T-helper 1 cell treated with Interleukin-12 subunit alpha and Interleukin-12 subunit beta and Interleukin-4 antibody, amounts not matched to agents 30 μg/mL and 1 μg/mL, for 36 hours (primary cell): ENCODE measurements at regions not wholly inside any gene's neighbourhood (a gene's known extent, or its start where the extent isn't known, plus 50 kb on each side); places are given as distances from the start of the nearest gene placed in this dataset.
A peak's percentile ranks its signal among the peaks of the same experiment; 100 is the strongest.
"Not testable (repeated sequence)": the region's sequence is repeated elsewhere in the genome, so short reads cannot be mapped to it uniquely, and the experiment has no call there.

Experiments
- H3K27ac Mint-ChIP-seq: one replicate; pipeline ENCODE4 v1.8.0; 2021; ENCODE audit warnings: mild to moderate bottlenecking, mixed read lengths
- H3K27me3 Mint-ChIP-seq: one replicate; pipeline ENCODE4 v1.8.0; 2021; ENCODE audit warnings: low read depth, mixed read lengths
- H3K36me3 Mint-ChIP-seq: one replicate; pipeline ENCODE4 v1.8.0; 2021; ENCODE audit warnings: low read depth, mixed read lengths
- H3K4me1 Mint-ChIP-seq: one replicate; pipeline ENCODE4 v1.8.0; 2021; ENCODE audit warnings: low read depth, mixed read lengths
- H3K4me3 Mint-ChIP-seq: one replicate; pipeline ENCODE4 v1.8.0; 2021; ENCODE audit warnings: mild to moderate bottlenecking, moderate library complexity, mixed read lengths
- H3K9me3 Mint-ChIP-seq: one replicate; pipeline ENCODE4 v1.8.0; 2021; ENCODE audit warnings: mixed read lengths

DNA sequence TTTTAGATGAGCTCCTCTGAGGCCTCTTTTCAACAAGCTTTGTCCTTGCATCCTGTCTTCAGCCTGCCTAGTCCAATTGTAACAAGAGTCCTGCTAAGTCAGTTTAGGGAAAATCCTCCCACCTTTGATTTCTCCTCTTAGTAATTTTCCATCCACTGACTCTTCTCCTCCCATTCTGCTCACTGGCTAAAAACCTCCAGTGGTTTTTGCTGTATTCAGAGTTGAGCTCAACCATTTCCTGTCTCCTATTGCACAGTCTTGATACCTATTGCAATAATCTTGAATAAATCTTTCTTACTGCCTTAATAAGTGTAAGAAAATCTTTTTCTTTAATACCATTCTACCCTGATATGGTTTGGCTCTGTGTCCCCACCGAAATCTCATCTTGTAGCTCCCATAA is 117.8 kb upstream of the ENPP6 start:
- peaks cover 29% of the 10 kb centered on the region for H3K4me1 Mint-ChIP-seq
- peaks cover 16% of the 10 kb centered on the region for H3K36me3 Mint-ChIP-seq
- peak overlapping the region; percentile 36 for H3K4me3 Mint-ChIP-seq
- H3K27me3 Mint-ChIP-seq: no peaks in the 10 kb centered on the region
- H3K27ac Mint-ChIP-seq: peak overlapping the region; percentile 51
- peaks cover 37% of the 10 kb centered on the region for H3K9me3 Mint-ChIP-seq

DNA sequence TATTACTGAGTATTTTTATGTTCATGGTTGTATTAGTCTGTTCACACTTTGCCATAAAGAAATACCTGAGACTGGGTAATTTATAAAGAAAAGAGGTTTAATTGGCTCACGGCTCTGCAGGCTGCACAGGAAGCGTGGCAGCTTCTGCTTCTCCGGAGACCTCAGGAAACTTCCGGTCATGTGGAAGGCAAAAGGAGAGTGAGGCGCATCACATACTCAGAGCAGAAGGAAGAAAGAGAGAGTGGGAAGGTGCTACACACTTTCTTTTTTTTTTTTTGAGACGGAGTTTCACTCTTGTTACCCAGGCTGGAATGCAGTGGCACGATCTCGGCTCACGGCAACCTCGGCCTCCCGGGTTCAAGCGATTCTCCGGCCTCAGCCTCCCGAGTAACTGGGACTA is 115.8 kb upstream of the ENPP6 start:
- Mint-ChIP-seq H3K4me3 (peak overlapping the region; percentile 21), H3K36me3 (peaks cover 16% of the 10 kb centered on the region), H3K4me1 (peaks cover 40% of the 10 kb centered on the region), H3K9me3 (peaks cover 32% of the 10 kb centered on the region)
- not testable (repeated sequence) for H3K27me3 Mint-ChIP-seq, H3K27ac Mint-ChIP-seq

- peaks cover 16% of the 10 kb centered on the region for H3K9me3 Mint-ChIP-seq
- no peak overlapping the region for H3K4me3 Mint-ChIP-seq
- H3K27ac Mint-ChIP-seq: no peak overlapping the region
- H3K4me1 Mint-ChIP-seq: peaks cover 53% of the 10 kb centered on the region
- H3K36me3 Mint-ChIP-seq: peaks cover 11% of the 10 kb centered on the region
- H3K27me3 Mint-ChIP-seq: no peaks in the 10 kb centered on the region
These were observed 113.8 kb upstream of the ENPP6 start for GRCh38 chr4:184331268-184331995.

- H3K27ac Mint-ChIP-seq, H3K9me3 Mint-ChIP-seq, H3K27me3 Mint-ChIP-seq, H3K36me3 Mint-ChIP-seq, H3K4me3 Mint-ChIP-seq: not testable (repeated sequence)
- H3K4me1 Mint-ChIP-seq: peaks cover 46% of the 10 kb centered on the region
These were observed 112.9 kb upstream of the ENPP6 start for GRCh38 chr4:184330517-184331094.

DNA sequence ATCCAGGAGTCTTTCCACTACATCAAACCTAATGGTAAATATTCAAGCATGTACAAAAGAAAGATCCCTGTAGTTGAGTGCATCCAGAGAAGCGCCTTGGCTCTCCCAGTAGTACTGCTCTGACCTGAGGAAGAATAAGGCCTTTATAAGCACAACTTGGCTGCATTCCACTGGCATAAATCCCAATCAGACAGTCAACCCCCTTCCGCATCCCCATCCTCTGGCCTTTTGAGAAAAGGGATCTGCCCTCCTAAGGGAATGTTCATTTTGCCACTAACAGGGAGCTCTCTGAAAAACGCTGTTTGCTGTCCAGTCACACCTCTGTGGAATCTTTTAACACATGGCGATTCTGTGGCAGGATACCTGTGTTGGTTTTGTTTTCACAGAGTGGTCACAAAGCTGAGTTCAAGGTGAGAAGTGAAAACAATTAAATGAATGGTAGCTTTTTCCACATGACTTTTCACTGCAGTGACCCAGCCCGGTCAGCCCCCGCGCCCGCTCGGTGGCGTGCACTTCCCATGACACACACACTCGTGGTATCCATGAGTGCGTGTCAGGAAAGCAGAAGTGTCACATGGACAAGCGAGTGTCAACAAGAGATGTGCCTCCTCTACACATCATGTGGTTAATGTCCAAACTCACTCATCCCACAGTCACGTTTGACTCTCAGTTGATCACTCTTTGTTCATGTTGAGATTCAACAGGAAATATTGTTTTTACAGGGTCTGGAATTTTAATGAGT is 112.2 kb upstream of the ENPP6 start:
- H3K4me1 Mint-ChIP-seq: peaks cover 38% of the 10 kb centered on the region
- no peaks in the 10 kb centered on the region for H3K27me3 Mint-ChIP-seq
- peaks cover 7% of the 10 kb centered on the region for H3K9me3 Mint-ChIP-seq
- no peak overlapping the region for H3K4me3 Mint-ChIP-seq
- H3K36me3 Mint-ChIP-seq: peaks cover 4% of the 10 kb centered on the region
- peak overlapping the region; percentile 45 for H3K27ac Mint-ChIP-seq

- no peak overlapping the region for H3K4me3 Mint-ChIP-seq
- peaks cover 4% of the 10 kb centered on the region for H3K36me3 Mint-ChIP-seq
- no peaks in the 10 kb centered on the region for H3K27me3 Mint-ChIP-seq
- H3K4me1 Mint-ChIP-seq: peaks cover 37% of the 10 kb centered on the region
- H3K9me3 Mint-ChIP-seq: peaks cover 7% of the 10 kb centered on the region
- no peak overlapping the region for H3K27ac Mint-ChIP-seq
These were observed 111.6 kb upstream of the ENPP6 start for GRCh38 chr4:184329235-184329634.

DNA sequence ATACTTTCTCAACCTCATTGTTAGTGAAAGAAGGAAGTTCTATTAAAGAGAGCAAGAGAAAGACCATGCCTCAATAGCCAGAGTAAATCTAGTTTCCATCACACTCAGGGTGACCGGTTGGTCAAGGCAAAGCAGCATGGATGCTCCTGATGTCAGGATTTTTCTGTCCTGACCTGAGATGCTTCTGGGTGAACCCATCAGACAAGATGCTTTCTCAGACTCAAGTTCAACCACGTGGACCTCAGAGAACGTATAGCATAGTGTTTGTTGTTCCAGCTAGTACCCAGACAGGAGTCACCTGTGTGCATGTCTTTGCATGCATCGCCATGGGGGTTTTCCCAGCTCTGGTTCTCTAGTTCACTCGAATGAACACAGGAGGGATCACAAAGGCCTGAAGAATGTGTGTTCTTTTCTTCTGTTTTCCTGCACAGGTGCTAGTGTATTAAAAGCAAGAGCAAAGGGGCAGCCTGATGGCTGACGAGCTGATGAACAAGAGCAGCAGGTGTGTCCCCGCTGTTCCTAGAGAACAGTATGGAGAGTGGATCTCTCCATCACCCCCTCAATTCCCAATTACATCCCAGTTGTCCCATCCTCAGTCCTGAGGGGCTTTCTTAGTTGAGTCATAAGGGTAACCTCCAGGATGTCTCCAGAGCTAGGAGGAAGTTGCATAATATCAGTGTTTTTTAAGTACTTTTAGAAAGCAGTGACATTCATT is 110.5 kb upstream of the ENPP6 start:
- Mint-ChIP-seq H3K27me3 (no peaks in the 10 kb centered on the region), H3K27ac (peak overlapping the region; percentile 83), H3K4me3 (peak overlapping the region; percentile 5), H3K9me3 (no peaks in the 10 kb centered on the region), H3K36me3 (no peaks in the 10 kb centered on the region), H3K4me1 (peaks cover 34% of the 10 kb centered on the region)

- Mint-ChIP-seq H3K4me3 (no peak overlapping the region), H3K4me1 (peaks cover 40% of the 10 kb centered on the region), H3K36me3 (peaks cover 2% of the 10 kb centered on the region), H3K9me3 (peaks cover 5% of the 10 kb centered on the region), H3K27me3 (no peaks in the 10 kb centered on the region), H3K27ac (no peak overlapping the region)
These were observed 107.3 kb upstream of the ENPP6 start for GRCh38 chr4:184324939-184325477.

DNA sequence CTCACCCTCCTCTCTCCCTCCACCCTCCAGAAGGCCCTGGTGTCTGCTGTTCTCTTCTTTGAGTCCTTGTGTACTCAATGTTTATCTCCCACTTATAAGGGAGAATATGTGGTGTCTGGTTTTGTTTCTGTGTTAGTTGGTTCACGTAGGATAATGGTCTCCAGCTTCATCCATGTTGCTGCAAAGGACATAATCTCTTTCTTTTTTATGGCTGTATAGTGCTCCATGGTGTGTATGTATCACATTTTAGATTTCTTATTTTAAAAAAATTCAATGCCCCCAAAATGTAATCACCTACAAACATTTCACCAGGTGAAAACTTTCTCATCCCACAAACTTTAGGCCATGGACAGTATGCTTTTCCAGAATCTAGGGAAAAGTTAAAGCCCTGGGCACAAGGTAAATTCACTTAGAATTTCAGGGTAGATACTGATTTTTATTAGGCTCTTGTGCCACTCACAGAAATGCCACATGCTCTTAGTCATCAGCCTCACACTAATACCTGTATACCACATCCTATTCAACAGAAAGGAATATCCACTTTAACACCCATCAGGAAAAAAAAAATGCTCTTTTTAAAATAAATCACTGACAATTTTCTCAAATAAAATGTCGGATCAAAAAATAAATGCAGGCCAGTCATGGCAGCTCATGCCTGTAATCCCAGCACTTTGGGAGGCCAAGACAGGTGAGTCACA is 104.8 kb upstream of the ENPP6 start:
- Mint-ChIP-seq H3K27ac (no peak overlapping the region), H3K36me3 (peaks cover 2% of the 10 kb centered on the region), H3K27me3 (no peaks in the 10 kb centered on the region), H3K4me1 (peaks cover 35% of the 10 kb centered on the region), H3K4me3 (no peak overlapping the region), H3K9me3 (peaks cover 5% of the 10 kb centered on the region)

DNA sequence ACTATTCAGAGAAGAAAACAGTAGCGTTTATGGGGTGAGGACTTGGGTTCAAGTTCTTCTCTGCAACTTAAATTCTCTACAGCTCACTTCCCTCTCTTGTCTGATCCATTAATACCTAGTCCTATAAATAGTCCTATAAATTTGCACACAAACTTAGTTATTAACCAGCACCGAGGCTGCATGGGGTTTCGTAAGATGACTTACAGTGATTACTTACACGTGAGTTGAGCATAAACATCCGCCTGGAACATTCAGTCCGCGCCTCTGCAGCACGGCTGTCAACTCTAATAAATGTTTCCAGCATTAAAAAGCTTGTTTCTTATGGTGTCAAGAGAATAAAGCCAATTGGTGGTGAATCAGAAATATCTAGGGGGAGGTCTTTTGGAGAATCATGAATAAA is 103.0 kb upstream of the ENPP6 start:
- Mint-ChIP-seq H3K9me3 (peaks cover 5% of the 10 kb centered on the region), H3K4me1 (peaks cover 43% of the 10 kb centered on the region), H3K36me3 (peaks cover 3% of the 10 kb centered on the region), H3K4me3 (no peak overlapping the region), H3K27me3 (no peaks in the 10 kb centered on the region), H3K27ac (peak overlapping the region; percentile 92)

- no peaks in the 10 kb centered on the region for H3K27me3 Mint-ChIP-seq
- peaks cover 54% of the 10 kb centered on the region for H3K4me1 Mint-ChIP-seq
- peak overlapping the region; percentile 92 for H3K27ac Mint-ChIP-seq
- peaks cover 5% of the 10 kb centered on the region for H3K9me3 Mint-ChIP-seq
- peaks cover 6% of the 10 kb centered on the region for H3K36me3 Mint-ChIP-seq
- H3K4me3 Mint-ChIP-seq: no peak overlapping the region
These were observed 101.2 kb upstream of the ENPP6 start for GRCh38 chr4:184318852-184319251.

GRCh38 chr4:184317234-184317918 is 99.7 kb upstream of the ENPP6 start:
- H3K4me1 Mint-ChIP-seq: peaks cover 64% of the 10 kb centered on the region
- H3K36me3 Mint-ChIP-seq: peaks cover 6% of the 10 kb centered on the region
- no peaks in the 10 kb centered on the region for H3K27me3 Mint-ChIP-seq
- H3K9me3 Mint-ChIP-seq: peaks cover 3% of the 10 kb centered on the region
- peak overlapping the region; percentile 62 for H3K27ac Mint-ChIP-seq
- H3K4me3 Mint-ChIP-seq: no peak overlapping the region

GRCh38 chr4:184316821-184317220 is 99.1 kb upstream of the ENPP6 start:
- peak overlapping the region; percentile 62 for H3K27ac Mint-ChIP-seq

More at GRCh38 chr4:184316821-184317220, 99.1 kb upstream of the ENPP6 start:
- no peaks in the 10 kb centered on the region for H3K27me3 Mint-ChIP-seq
- H3K36me3 Mint-ChIP-seq: peaks cover 4% of the 10 kb centered on the region
- H3K9me3 Mint-ChIP-seq: no peaks in the 10 kb centered on the region
- no peak overlapping the region for H3K4me3 Mint-ChIP-seq
- peaks cover 67% of the 10 kb centered on the region for H3K4me1 Mint-ChIP-seq
